Activated CD8-positive, alpha-beta memory T cell treated with anti-CD3 and anti-CD28 coated beads, Interleukin-2, amount 10 ng/mL, durations not matched to agents 7 days and 5 days (primary cell): ENCODE measurements at regions not wholly inside any gene's neighbourhood (a gene's known extent, or its start where the extent isn't known, plus 50 kb on each side); places are given as distances from the start of the nearest gene placed in this dataset.

Source experiments
- ATAC-seq: fragments of 150-1000 bp; cut with Tn5 transposase; one replicate; pipeline ENCODE4 v1.10.0; 2021; ENCODE audit warnings: moderate library complexity
- CTCF ChIA-PET: fragments of 350-600 bp; sonication (Branson Sonifier 250); formaldehyde crosslinking; loops from one replicate; lab custom pipeline; 2021; ENCODE audit warnings: antibody characterized with exemption; lab: Charles Lee
- DNase-seq: peaks from one replicate; pipeline ENCODE4 v3.0.0-alpha.2; 2020
- H3K27ac Mint-ChIP-seq: one replicate; pipeline ENCODE4 v1.8.0; 2021; ENCODE audit warnings: mild to moderate bottlenecking, mixed read lengths
- H3K27me3 Mint-ChIP-seq: one replicate; pipeline ENCODE4 v1.8.0; 2021; ENCODE audit warnings: mixed read lengths
- H3K36me3 Mint-ChIP-seq: one replicate; pipeline ENCODE4 v1.8.0; 2021; ENCODE audit warnings: mild to moderate bottlenecking, mixed read lengths
- H3K4me1 Mint-ChIP-seq: one replicate; pipeline ENCODE4 v1.8.0; 2021; ENCODE audit warnings: mixed read lengths
- H3K4me3 Mint-ChIP-seq: one replicate; pipeline ENCODE4 v1.8.0; 2021; ENCODE audit warnings: mild to moderate bottlenecking, moderate library complexity, mixed read lengths
- H3K9me3 Mint-ChIP-seq: one replicate; pipeline ENCODE4 v1.8.0; 2022; ENCODE audit warnings: low read depth, mixed read lengths

- H3K36me3 Mint-ChIP-seq = no peaks in the 10 kb centered on the region
- H3K4me1 Mint-ChIP-seq = no peaks in the 10 kb centered on the region
- H3K9me3 Mint-ChIP-seq = no peaks in the 10 kb centered on the region
- ATAC-seq (no peak), DNase-seq (no peak)
- no peak overlapping the region for H3K27ac Mint-ChIP-seq
- peaks cover 26% of the 10 kb centered on the region for H3K27me3 Mint-ChIP-seq
- no peak overlapping the region for H3K4me3 Mint-ChIP-seq
- CTCF ChIA-PET = no interaction called here
These were observed 148.0 kb upstream of the LMO4 start for GRCh38 chr1:87180682-87181081.

GRCh38 chr1:87182611-87183010, 146.1 kb upstream of the LMO4 start:
- CTCF ChIA-PET = no interaction called here
- Mint-ChIP-seq H3K27me3 (peaks cover 29% of the 10 kb centered on the region), H3K4me3 (no peak overlapping the region), H3K27ac (no peak overlapping the region), H3K9me3 (no peaks in the 10 kb centered on the region), H3K36me3 (no peaks in the 10 kb centered on the region), H3K4me1 (no peaks in the 10 kb centered on the region)
- ATAC-seq (no peak), DNase-seq (no peak)

- Mint-ChIP-seq H3K4me1 (no peaks in the 10 kb centered on the region), H3K4me3 (no peak overlapping the region), H3K36me3 (no peaks in the 10 kb centered on the region), H3K27ac (no peak overlapping the region), H3K27me3 (peaks cover 28% of the 10 kb centered on the region), H3K9me3 (no peaks in the 10 kb centered on the region)
- ATAC-seq (no peak), DNase-seq (no peak)
- CTCF ChIA-PET = no interaction called here
These were observed 143.6 kb upstream of the LMO4 start for GRCh38 chr1:87185077-87185476.

- Mint-ChIP-seq H3K4me1 (no peaks in the 10 kb centered on the region), H3K9me3 (no peaks in the 10 kb centered on the region), H3K27me3 (peaks cover 26% of the 10 kb centered on the region), H3K27ac (no peak overlapping the region), H3K4me3 (no peak overlapping the region), H3K36me3 (no peaks in the 10 kb centered on the region)
- ATAC-seq (no peak), DNase-seq (no peak)
- CTCF ChIA-PET = no interaction called here
These were observed 142.3 kb upstream of the LMO4 start for GRCh38 chr1:87186346-87186745.

GRCh38 chr1:87188640-87189039, 140.0 kb upstream of the LMO4 start:
- ATAC-seq (no peak), DNase-seq (no peak)
- CTCF ChIA-PET = no interaction called here
- Mint-ChIP-seq H3K36me3 (no peaks in the 10 kb centered on the region), H3K27me3 (peaks cover 32% of the 10 kb centered on the region), H3K4me1 (no peaks in the 10 kb centered on the region), H3K27ac (no peak overlapping the region), H3K9me3 (no peaks in the 10 kb centered on the region), H3K4me3 (no peak overlapping the region)

GRCh38 chr1:87190402-87190801, 138.3 kb upstream of the LMO4 start:
- ATAC-seq = no peak
- Mint-ChIP-seq H3K4me3 (no peak overlapping the region), H3K4me1 (no peaks in the 10 kb centered on the region), H3K27ac (no peak overlapping the region), H3K9me3 (peaks cover 3% of the 10 kb centered on the region), H3K36me3 (no peaks in the 10 kb centered on the region), H3K27me3 (peaks cover 31% of the 10 kb centered on the region)
- CTCF ChIA-PET = no interaction called here
- no peak for DNase-seq

- DNase-seq = no peak
- CTCF ChIA-PET = no interaction called here
- H3K9me3 Mint-ChIP-seq = peaks cover 3% of the 10 kb centered on the region
- no peak overlapping the region for H3K27ac Mint-ChIP-seq
- H3K36me3 Mint-ChIP-seq = no peaks in the 10 kb centered on the region
- H3K27me3 Mint-ChIP-seq = peaks cover 31% of the 10 kb centered on the region
- H3K4me1 Mint-ChIP-seq = no peaks in the 10 kb centered on the region
- ATAC-seq = no peak
- H3K4me3 Mint-ChIP-seq = no peak overlapping the region
These were observed 137.0 kb upstream of the LMO4 start for GRCh38 chr1:87191646-87192045.

GRCh38 chr1:87194271-87194774, 134.4 kb upstream of the LMO4 start:
- no peaks in the 10 kb centered on the region for H3K4me1 Mint-ChIP-seq
- peaks cover 33% of the 10 kb centered on the region for H3K27me3 Mint-ChIP-seq
- DNase-seq (no peak), ATAC-seq (no peak)
- H3K27ac Mint-ChIP-seq = no peak overlapping the region
- no peaks in the 10 kb centered on the region for H3K36me3 Mint-ChIP-seq
- no peak overlapping the region for H3K4me3 Mint-ChIP-seq
- CTCF ChIA-PET = no interaction called here
- peaks cover 3% of the 10 kb centered on the region for H3K9me3 Mint-ChIP-seq

- DNase-seq (no peak), ATAC-seq (no peak)
- H3K4me3 Mint-ChIP-seq = no peak overlapping the region
- H3K9me3 Mint-ChIP-seq = peaks cover 3% of the 10 kb centered on the region
- no peaks in the 10 kb centered on the region for H3K4me1 Mint-ChIP-seq
- CTCF ChIA-PET = no interaction called here
- no peak overlapping the region for H3K27ac Mint-ChIP-seq
- H3K36me3 Mint-ChIP-seq = no peaks in the 10 kb centered on the region
- H3K27me3 Mint-ChIP-seq = peaks cover 33% of the 10 kb centered on the region
These were observed 133.8 kb upstream of the LMO4 start for GRCh38 chr1:87194856-87195255.

GRCh38 chr1:87196110-87196827, 132.4 kb upstream of the LMO4 start:
- peaks cover 3% of the 10 kb centered on the region for H3K9me3 Mint-ChIP-seq
- no peak for DNase-seq
- H3K27ac Mint-ChIP-seq = no peak overlapping the region
- ATAC-seq = no peak
- CTCF ChIA-PET = no interaction called here
- H3K4me1 Mint-ChIP-seq = no peaks in the 10 kb centered on the region
- H3K4me3 Mint-ChIP-seq = no peak overlapping the region
- no peaks in the 10 kb centered on the region for H3K36me3 Mint-ChIP-seq
- H3K27me3 Mint-ChIP-seq = peaks cover 36% of the 10 kb centered on the region

- Mint-ChIP-seq H3K27ac (no peak overlapping the region), H3K36me3 (no peaks in the 10 kb centered on the region), H3K4me3 (no peak overlapping the region), H3K27me3 (peaks cover 36% of the 10 kb centered on the region), H3K9me3 (peaks cover 3% of the 10 kb centered on the region), H3K4me1 (peaks cover under 1% of the 10 kb centered on the region)
- CTCF ChIA-PET = no interaction called here
- DNase-seq = no peak
- ATAC-seq = no peak
These were observed 131.5 kb upstream of the LMO4 start for GRCh38 chr1:87197156-87197555.

GRCh38 chr1:87197641-87198040, 131.0 kb upstream of the LMO4 start:
- CTCF ChIA-PET = no interaction called here
- peaks cover 36% of the 10 kb centered on the region for H3K27me3 Mint-ChIP-seq
- ATAC-seq (no peak), DNase-seq (no peak)
- H3K36me3 Mint-ChIP-seq = no peaks in the 10 kb centered on the region
- H3K4me1 Mint-ChIP-seq = peaks cover 4% of the 10 kb centered on the region
- H3K9me3 Mint-ChIP-seq = peaks cover 3% of the 10 kb centered on the region
- no peak overlapping the region for H3K27ac Mint-ChIP-seq
- no peak overlapping the region for H3K4me3 Mint-ChIP-seq

- Mint-ChIP-seq H3K9me3 (no peaks in the 10 kb centered on the region), H3K4me3 (no peak overlapping the region), H3K27me3 (peaks cover 45% of the 10 kb centered on the region), H3K4me1 (peaks cover 8% of the 10 kb centered on the region), H3K36me3 (no peaks in the 10 kb centered on the region), H3K27ac (no peak overlapping the region)
- DNase-seq (no peak), ATAC-seq (no peak)
- CTCF ChIA-PET = no interaction called here
These were observed 127.6 kb upstream of the LMO4 start for GRCh38 chr1:87200875-87201638.

GRCh38 chr1:87201768-87202167, 126.9 kb upstream of the LMO4 start:
- Mint-ChIP-seq H3K27me3 (peaks cover 48% of the 10 kb centered on the region), H3K4me1 (peaks cover 8% of the 10 kb centered on the region), H3K36me3 (no peaks in the 10 kb centered on the region), H3K9me3 (no peaks in the 10 kb centered on the region), H3K4me3 (no peak overlapping the region), H3K27ac (no peak overlapping the region)
- DNase-seq (no peak), ATAC-seq (no peak)
- CTCF ChIA-PET = no interaction called here
